Stimulated activated naive CD8-positive, alpha-beta T cell treated with anti-CD3 and anti-CD28 coated beads, Interleukin-15, Interleukin-2, amounts not matched to agents 100 U/mL and 50 U/mL, for 24 hours (primary cell): ENCODE measurements at regions not wholly inside any gene's neighbourhood (a gene's known extent, or its start where the extent isn't known, plus 50 kb on each side); places are given as distances from the start of the nearest gene placed in this dataset.
"Not testable (repeated sequence)": the region's sequence is repeated elsewhere in the genome, so short reads cannot be mapped to it uniquely, and the experiment has no call there.

ENCODE experiments used
- ATAC-seq: fragments of 150-1000 bp; cut with Tn5 transposase; one replicate; pipeline ENCODE4 v1.10.0; 2021
- DNase-seq: peaks from one replicate; pipeline ENCODE4 v3.0.0; 2021

DNA sequence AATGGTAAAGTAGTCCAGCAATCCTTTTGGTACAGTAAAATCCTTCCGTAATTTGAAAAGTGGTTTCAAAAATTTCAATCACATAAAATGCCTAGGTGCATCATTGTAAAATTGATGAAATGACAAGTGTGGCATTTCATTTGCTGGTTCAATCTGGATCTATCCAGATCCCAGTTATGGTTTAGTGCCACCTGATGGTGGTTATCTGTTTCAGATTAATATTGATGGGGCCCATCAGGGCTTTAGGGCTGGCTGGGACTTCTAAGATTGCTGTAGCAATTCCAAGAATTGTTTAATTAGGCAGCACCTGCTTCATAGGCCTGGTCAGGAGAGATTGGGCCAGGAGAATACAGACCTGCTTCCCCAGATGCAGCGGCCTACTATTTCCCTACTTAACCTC lies 55.5 kb upstream of the PIK3C3 start:
- no peak for ATAC-seq

DNA sequence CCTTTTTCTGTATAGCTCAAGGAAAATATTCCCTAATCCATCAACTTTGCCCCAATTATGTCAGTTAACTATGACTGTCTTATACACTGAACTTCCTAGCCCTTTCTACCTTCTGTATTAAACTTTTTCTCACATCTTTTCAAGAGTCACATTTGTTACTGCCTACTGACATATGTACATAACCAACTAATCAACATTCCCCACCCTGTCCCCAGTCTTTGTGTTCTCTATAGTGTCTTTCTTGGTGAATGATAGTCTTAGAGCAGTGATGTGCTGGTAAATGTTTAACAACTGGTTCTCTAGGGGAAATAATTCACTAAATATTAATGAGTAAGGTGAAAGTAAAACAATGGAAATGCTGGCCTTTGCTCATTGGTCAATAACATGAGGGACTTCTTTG lies 61.6 kb upstream of the PIK3C3 start:
- no peak for ATAC-seq

More for the DNA sequence above, 55.5 kb upstream of the PIK3C3 start:
- DNase-seq: no peak

GRCh38 chr18:41887100-41887499 lies 67.9 kb upstream of the PIK3C3 start:
- ATAC-seq (no peak), DNase-seq (no peak)

More for the DNA sequence above, 61.6 kb upstream of the PIK3C3 start:
- DNase-seq: no peak

- DNase-seq (no peak), ATAC-seq (no peak)
Observed at GRCh38 chr18:41886126-41886807, 68.8 kb upstream of the PIK3C3 start.

DNA sequence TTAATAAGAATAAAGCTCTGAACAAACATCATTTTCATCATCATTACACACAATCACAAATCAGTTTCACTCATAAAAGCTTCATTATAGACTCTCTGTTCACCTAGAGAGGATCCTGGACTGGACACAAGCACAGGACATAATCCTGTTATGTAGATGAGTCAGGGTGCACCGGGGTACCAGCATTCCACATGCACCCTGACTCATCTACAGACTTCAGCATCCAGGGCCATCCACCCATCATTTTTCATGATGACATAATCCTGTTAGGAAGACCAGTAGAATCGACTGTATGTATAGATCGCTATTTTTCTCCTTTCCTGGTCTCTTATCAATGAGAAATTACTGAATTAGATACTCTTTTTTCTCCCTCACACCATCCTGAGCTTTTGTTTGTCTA lies 73.7 kb upstream of the PIK3C3 start:
- ATAC-seq (no peak), DNase-seq (no peak)

DNA sequence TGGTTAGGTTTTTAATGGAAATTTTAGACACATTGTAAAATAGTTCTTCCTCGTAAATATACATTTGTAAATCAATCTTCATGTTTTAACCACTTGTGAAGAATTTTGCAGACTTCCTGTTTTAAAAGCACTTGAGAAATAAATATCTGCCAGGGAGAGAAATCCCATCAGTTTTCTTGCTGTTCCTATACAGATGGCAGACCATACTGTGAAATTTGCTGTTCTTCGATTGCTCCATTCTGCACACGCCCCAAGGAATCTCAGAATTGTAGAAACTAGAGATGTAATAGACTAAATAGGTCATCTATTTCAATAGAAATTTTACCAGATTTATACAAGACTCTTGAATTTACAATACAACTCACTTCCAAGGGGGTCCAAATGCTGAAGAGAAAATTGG lies 75.8 kb upstream of the PIK3C3 start:
- ATAC-seq (no peak), DNase-seq (no peak)

DNA sequence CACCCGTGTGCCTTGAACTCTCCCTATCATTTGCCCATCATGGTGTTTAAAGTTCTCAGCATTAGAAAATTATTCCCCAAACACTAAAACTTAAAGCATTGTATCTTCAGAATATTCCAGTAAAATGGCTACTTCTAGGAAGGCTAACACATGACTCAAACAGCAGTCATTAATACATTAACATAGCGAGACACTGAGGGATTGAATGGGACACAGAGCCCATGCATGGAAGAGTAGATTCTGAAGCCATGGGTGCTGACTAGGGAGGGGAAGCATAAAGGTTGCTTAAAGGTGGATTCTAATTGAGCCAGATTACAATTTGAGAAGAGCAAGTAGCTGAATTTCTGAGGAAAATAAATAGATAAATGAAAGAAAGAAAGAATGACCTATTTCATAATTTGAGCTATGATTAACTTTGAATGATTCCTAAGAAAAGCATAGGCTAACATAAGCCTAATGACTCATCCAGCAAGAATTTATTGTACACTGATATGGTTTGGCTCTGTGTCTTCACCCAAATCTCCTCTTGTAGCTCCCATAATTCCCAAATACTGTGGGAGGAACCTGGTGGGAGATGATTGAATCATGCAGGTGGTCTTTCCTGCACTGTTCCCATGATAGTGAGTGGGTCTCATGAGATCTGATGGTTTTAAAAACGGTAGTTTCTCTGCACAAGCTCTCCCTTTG lies 79.8 kb upstream of the PIK3C3 start:
- DNase-seq: no peak

GRCh38 chr18:41873730-41874129 lies 81.3 kb upstream of the PIK3C3 start:
- ATAC-seq (no peak), DNase-seq (no peak)

More for the DNA sequence above, 79.8 kb upstream of the PIK3C3 start:
- no peak for ATAC-seq

- ATAC-seq (no peak), DNase-seq (no peak)
Observed at GRCh38 chr18:41872206-41872605, 82.8 kb upstream of the PIK3C3 start.

- no peak for DNase-seq
- no peak for ATAC-seq
Observed at GRCh38 chr18:41871229-41872000, 83.6 kb upstream of the PIK3C3 start.

DNA sequence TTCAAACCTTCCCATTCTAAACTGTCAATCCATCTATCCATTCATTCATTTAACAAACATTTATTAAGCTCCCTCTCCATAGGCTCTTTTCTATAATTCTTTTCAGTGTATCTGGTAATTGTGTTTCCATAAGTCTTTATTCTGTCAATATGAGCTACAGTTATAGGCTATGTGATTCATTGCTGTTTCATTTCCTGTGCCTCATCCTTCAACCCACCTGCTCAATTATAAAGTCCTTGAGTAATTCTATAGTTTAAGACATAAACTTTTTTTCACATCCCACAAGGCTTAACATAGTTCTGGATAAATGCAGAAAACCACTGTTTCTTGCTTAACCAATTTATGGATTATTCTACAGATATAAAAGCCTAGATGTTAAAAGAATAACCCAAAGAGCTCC lies 84.2 kb upstream of the PIK3C3 start:
- no peak for DNase-seq
- no peak for ATAC-seq

DNA sequence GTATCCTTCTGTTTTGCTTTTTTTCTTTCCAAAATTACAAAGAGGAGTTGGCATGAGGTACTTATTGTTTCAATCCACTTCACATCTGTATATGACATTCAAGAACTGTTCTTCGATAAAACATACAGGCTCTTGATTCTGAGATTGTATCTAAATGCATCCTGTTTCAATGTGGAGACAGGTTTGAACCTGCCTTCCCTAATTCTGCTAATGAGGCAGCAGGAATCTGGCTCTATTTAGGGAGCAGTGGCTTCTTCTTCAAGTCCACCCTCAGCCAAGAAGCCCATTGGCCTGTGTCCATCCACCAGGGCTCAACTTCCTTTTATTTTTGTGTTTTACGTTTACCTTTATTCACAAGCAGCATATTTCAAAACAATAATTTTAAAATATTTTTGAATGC lies 84.8 kb upstream of the PIK3C3 start:
- ATAC-seq: no peak
- no peak for DNase-seq

GRCh38 chr18:41865796-41866195 lies 89.2 kb upstream of the PIK3C3 start:
- not testable (repeated sequence) for DNase-seq, ATAC-seq

DNA sequence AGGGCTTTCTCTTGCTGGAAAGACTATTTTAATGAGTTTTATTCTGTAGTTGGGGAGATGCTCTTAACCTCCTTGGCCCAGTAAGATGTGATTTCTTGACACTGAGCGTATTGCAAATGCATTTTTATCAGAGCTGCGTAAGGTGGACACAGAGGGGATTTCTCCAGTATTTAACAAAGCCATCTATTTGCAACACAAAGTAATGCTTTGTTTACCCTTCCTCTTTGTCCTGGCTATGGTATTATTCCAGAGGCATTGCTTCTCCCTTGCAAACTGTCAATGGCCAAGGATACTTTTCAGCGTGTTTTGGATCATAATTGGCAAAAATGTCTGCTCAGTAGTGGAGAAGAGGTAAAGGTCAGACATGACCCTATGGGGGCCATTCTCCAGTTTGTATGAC lies 90.8 kb upstream of the PIK3C3 start:
- ATAC-seq (no peak), DNase-seq (no peak)

- DNase-seq: no peak
- ATAC-seq: no peak
Observed at GRCh38 chr18:41862921-41863320, 92.1 kb upstream of the PIK3C3 start.

DNA sequence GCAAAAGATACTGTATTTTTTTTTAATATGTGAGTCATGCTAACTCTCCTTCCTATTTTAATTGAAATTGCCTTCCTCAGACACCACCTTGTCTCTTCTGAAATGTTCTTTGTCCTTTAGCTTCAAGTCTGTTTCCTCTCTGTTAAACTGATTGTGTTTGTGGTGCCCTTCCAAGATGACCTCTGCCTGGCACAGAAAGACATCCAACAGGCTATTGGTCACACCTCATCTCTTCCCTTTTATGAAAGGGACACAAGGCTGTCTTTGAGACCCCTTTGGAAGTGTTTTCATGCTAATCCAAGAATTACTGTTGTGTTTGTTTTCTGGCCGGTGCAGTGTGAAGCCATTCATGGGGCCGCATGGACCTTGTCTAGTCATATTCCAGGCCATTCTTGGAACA lies 94.0 kb upstream of the PIK3C3 start:
- no peak for ATAC-seq
- no peak for DNase-seq

DNA sequence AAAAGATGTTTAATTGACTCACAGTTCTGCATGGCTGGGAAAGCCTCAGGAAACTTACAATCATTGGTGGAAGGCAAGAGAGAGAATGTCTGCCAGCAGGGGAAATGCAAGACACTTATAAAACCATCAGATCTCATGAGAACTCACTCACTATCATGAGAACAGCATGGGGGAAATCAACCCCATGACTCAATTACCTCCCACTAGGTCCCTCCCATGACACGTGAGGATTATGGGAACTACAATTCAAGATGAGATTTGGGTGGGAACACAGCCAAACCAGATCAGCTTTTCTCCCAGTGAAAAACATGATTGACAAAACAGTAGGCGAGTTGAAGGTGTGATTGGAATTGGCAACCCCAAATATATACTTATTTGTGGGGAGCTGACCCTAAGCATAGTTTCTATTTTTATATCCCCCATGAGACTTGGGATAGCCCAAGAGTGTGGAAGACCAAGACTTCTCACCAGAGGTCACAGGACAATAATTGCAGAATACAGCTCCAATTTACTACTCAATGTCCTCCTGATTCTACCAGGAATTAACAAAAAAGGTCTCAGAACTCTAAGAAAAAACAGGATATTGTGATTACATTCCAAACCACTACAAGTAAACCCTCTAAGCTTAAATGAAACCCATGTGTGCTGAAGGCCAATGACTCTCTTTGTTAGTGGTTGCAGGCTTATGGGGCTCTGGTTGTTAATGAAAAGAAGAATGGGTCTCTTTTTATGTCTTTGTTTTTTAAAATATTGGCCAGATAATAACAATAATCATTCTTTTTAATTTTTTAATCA lies 96.1 kb upstream of the PIK3C3 start:
- DNase-seq (no peak), ATAC-seq (no peak)

- ATAC-seq (no peak), DNase-seq (no peak)
Observed at GRCh38 chr18:41853280-41853679, 101.8 kb upstream of the PIK3C3 start.

DNA sequence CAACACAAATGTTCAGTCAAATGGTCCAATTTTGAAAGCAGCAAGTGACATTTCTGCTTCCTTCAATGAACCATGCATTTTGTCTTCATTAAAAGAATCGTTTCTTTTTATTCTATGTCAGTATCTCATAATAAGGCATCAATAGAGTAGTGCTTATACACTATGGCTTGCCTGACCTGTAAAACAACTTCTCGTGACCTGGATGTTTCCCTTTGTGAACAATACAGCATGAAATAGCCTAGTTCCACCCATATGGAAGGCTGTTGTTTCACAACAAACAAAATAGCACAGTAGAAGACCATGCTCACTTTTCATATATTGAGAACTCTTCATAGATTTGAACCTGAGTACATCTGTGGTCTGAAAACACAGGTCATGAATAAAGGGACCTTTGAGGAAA lies 104.3 kb upstream of the PIK3C3 start:
- ATAC-seq: no peak
- DNase-seq: no peak

- no peak for DNase-seq
- ATAC-seq: no peak
Observed at GRCh38 chr18:41849632-41850031, 105.4 kb upstream of the PIK3C3 start.

DNA sequence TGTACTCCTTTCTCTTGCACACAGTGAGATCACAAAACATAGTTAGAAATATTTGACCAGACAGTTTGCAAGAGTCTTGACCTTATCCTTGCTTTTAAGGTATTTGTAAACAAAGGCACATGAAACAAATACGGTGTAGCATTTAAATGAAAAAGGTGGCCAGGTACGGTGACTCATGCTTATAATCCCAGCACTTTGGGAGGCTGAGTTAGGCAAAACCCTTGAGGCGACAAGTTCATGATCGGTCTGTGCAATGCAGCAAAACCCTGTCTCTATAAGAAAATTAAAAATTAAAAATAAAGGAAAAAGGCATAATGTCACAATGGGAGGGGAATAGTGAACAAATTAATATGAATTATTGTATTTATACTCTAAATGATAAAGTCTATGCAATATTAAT lies 109.5 kb upstream of the PIK3C3 start:
- DNase-seq: no peak
- ATAC-seq: no peak

DNA sequence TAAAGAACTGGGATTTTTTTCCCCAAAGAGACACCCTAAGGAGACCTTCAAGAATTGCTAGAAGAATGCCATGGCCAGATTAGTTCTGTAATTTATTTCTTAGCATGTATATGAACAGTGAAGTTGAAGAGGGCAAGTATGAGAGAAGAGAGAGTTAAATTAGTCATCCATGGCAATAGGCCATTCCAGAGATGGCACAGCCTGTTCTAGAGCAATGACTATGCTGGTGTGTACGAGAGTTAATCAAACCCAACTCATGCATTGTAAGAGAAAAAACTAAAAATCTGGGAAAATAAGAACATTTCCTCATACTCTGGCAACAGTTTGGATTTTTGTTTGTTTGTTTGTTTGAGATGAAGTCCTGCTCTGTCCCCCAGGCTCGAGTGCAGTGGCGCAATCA lies 112.1 kb upstream of the PIK3C3 start:
- ATAC-seq (no peak), DNase-seq (no peak)
